Neural cell (in vitro differentiated cells): ENCODE measurements at regions not wholly inside any gene's neighbourhood (a gene's known extent, or its start where the extent isn't known, plus 50 kb on each side); places are given as distances from the start of the nearest gene placed in this dataset.

Experiments used
- CTCF ChIP-seq: fragments of 450-650 bp; IDR thresholded peaks from 2 replicates; pipeline ENCODE4 v1.5.1; 2014; ENCODE audit warnings: antibody characterized with exemption, mild to moderate bottlenecking, moderate library complexity; ENCODE audit not compliant: poor library complexity, severe bottlenecking
- EP300 ChIP-seq: fragments of 450-650 bp; conservative IDR thresholded peaks from 2 replicates; pipeline ENCODE4 v1.6.1; 2014; ENCODE audit warnings: antibody characterized with exemption, mild to moderate bottlenecking, moderate library complexity; ENCODE audit not compliant: poor library complexity, severe bottlenecking
- EZH2 ChIP-seq: fragments of 200-600, 300-800 bp; shearing (Covaris generic), sonication (generic); IDR thresholded peaks from 2 replicates; pipeline ENCODE4 v1.6.1; 2014; ENCODE audit warnings: antibody characterized with exemption, low read length, borderline replicate concordance, mild to moderate bottlenecking; ENCODE audit not compliant: insufficient read depth, poor library complexity, severe bottlenecking
- MXI1 ChIP-seq: fragments of 450-650 bp; conservative IDR thresholded peaks from 2 replicates; pipeline ENCODE4 v1.6.1; 2014; ENCODE audit warnings: antibody characterized with exemption, mild to moderate bottlenecking; ENCODE audit not compliant: poor library complexity, severe bottlenecking
- POLR2AphosphoS5 ChIP-seq: IDR thresholded peaks from 2 replicates; pipeline ENCODE4 v1.6.1; 2012
- RAD21 ChIP-seq: fragments of 450-650 bp; conservative IDR thresholded peaks from 2 replicates; pipeline ENCODE4 v1.6.1; 2014; ENCODE audit warnings: antibody characterized with exemption, mild to moderate bottlenecking, moderate library complexity
- REST ChIP-seq: IDR thresholded peaks from 2 replicates; pipeline ENCODE4 v1.6.1; 2012; ENCODE audit warnings: borderline replicate concordance
- TAF1 ChIP-seq: IDR thresholded peaks from 2 replicates; pipeline ENCODE4 v1.6.1; 2012; ENCODE audit warnings: low read depth

- TF ChIP-seq POLR2AphosphoS5 (no peak), REST (no peak), CTCF (no peak), EZH2 (no peak), MXI1 (no peak), RAD21 (no peak), EP300 (no peak), TAF1 (no peak)
Measured at GRCh38 chr3:165545059-165545458, 292.2 kb downstream of the BCHE start.
